H9 (cell line): ENCODE measurements at regions not wholly inside any gene's neighbourhood (a gene's known extent, or its start where the extent isn't known, plus 50 kb on each side); places are given as distances from the start of the nearest gene placed in this dataset.

ENCODE experiments used
- DNase-seq: peaks from one replicate; pipeline ENCODE4 v3.0.0-alpha.2; 2017
- H2AFZ ChIP-seq: one replicate; pipeline ENCODE4 v1.6.1; 2013; ENCODE audit warnings: mild to moderate bottlenecking, low read length, control low read depth, moderate library complexity
- H2AK5ac ChIP-seq: 2 replicates; pipeline ENCODE4 v1.6.1; 2013; ENCODE audit warnings: low read length, control low read depth, mixed read lengths; ENCODE audit not compliant: insufficient read length
- H2BK120ac ChIP-seq: one replicate; pipeline ENCODE4 v1.6.1; 2013; ENCODE audit warnings: low read depth, mild to moderate bottlenecking, low read length, control low read depth, inconsistent platforms; ENCODE audit not compliant: poor library complexity, severe bottlenecking
- H2BK12ac ChIP-seq: 2 replicates; pipeline ENCODE4 v1.6.1; 2013; ENCODE audit warnings: low read length, control low read depth, mixed read lengths, low read depth; ENCODE audit not compliant: insufficient read length
- H2BK15ac ChIP-seq: 2 replicates; pipeline ENCODE4 v1.6.1; 2013; ENCODE audit warnings: low read depth, low read length, control low read depth
- H2BK20ac ChIP-seq: one replicate; pipeline ENCODE4 v1.6.1; 2013; ENCODE audit warnings: low read depth, mild to moderate bottlenecking, low read length, control low read depth, inconsistent platforms; ENCODE audit not compliant: poor library complexity, severe bottlenecking
- H2BK5ac ChIP-seq: 2 replicates; pipeline ENCODE4 v1.6.1; 2013; ENCODE audit warnings: low read length, control low read depth, mixed read lengths; ENCODE audit not compliant: insufficient read length
- H3K14ac ChIP-seq: 2 replicates; pipeline ENCODE4 v1.6.1; 2013; ENCODE audit warnings: low read length, control low read depth; ENCODE audit not compliant: insufficient read depth
- H3K18ac ChIP-seq: 2 replicates; pipeline ENCODE4 v1.6.1; 2013; ENCODE audit warnings: low read depth, mild to moderate bottlenecking, mixed read lengths, low read length, control low read depth; ENCODE audit not compliant: insufficient read length
- H3K23ac ChIP-seq: 2 replicates; pipeline ENCODE4 v1.6.1; 2013; ENCODE audit warnings: low read length, control low read depth, mixed read lengths, low read depth; ENCODE audit not compliant: insufficient read length
- H3K23me2 ChIP-seq: 2 replicates; pipeline ENCODE4 v1.6.1; 2013; ENCODE audit warnings: low read depth, mild to moderate bottlenecking, mixed read lengths, low read length, control low read depth; ENCODE audit not compliant: insufficient read length, poor library complexity, severe bottlenecking
- H3K27ac ChIP-seq: 2 replicates; pipeline ENCODE4 v1.5.1; 2013; ENCODE audit warnings: low read length, control low read depth, mixed read lengths, low read depth; ENCODE audit not compliant: insufficient read length
- H3K27me3 ChIP-seq: 2 replicates; pipeline ENCODE4 v1.6.1; 2013; ENCODE audit warnings: low read length, control low read depth, inconsistent platforms; ENCODE audit not compliant: insufficient read depth
- H3K4ac ChIP-seq: 2 replicates; pipeline ENCODE4 v1.6.1; 2013; ENCODE audit warnings: low read depth, mild to moderate bottlenecking, control low read depth, inconsistent platforms, low read length, moderate library complexity
- H3K4me1 ChIP-seq: 2 replicates; pipeline ENCODE4 v1.6.1; 2013; ENCODE audit warnings: low read length, control low read depth, inconsistent platforms; ENCODE audit not compliant: insufficient read depth
- H3K4me2 ChIP-seq: 2 replicates; pipeline ENCODE4 v1.6.1; 2013; ENCODE audit warnings: low read length, control low read depth, mixed read lengths; ENCODE audit not compliant: insufficient read length, insufficient read depth
- H3K56ac ChIP-seq: 2 replicates; pipeline ENCODE4 v1.6.1; 2013; ENCODE audit warnings: low read depth, mild to moderate bottlenecking, mixed read lengths, low read length, control low read depth; ENCODE audit not compliant: insufficient read length
- H3K79me1 ChIP-seq: 2 replicates; pipeline ENCODE4 v1.6.1; 2013; ENCODE audit warnings: low read depth, mild to moderate bottlenecking, moderate library complexity, low read length, control low read depth, inconsistent platforms; ENCODE audit not compliant: insufficient read depth, poor library complexity, severe bottlenecking
- H3K79me2 ChIP-seq: 2 replicates; pipeline ENCODE4 v1.6.1; 2013; ENCODE audit warnings: low read length, control low read depth, inconsistent platforms; ENCODE audit not compliant: insufficient read depth
- H3K9ac ChIP-seq: 2 replicates; pipeline ENCODE4 v1.6.1; 2013; ENCODE audit warnings: low read length, control low read depth, mixed read lengths; ENCODE audit not compliant: insufficient read length; ENCODE audit errors: extremely low read depth
- H3K9me3 ChIP-seq: one replicate; pipeline ENCODE4 v1.6.1; 2013; ENCODE audit warnings: low read depth, low read length, inconsistent platforms; ENCODE audit not compliant: control insufficient read depth
- H3T11ph ChIP-seq: one replicate; pipeline ENCODE4 v1.6.1; 2013; ENCODE audit warnings: mild to moderate bottlenecking, low read length, control low read depth, inconsistent platforms
- H4K20me1 ChIP-seq: one replicate; pipeline ENCODE4 v1.6.1; 2013; ENCODE audit not compliant: control insufficient read depth, insufficient read length, insufficient read depth
- H4K5ac ChIP-seq: 2 replicates; pipeline ENCODE4 v1.6.1; 2013; ENCODE audit warnings: low read depth, mild to moderate bottlenecking, mixed read lengths, low read length, control low read depth; ENCODE audit not compliant: insufficient read length
- H4K8ac ChIP-seq: replicated peaks from 2 replicates; pipeline ENCODE4 v1.6.1; 2013; ENCODE audit warnings: low read length, control low read depth, mixed read lengths, low read depth; ENCODE audit not compliant: insufficient read length
- H4K91ac ChIP-seq: 2 replicates; pipeline ENCODE4 v1.6.1; 2013; ENCODE audit warnings: low read depth, mild to moderate bottlenecking, moderate library complexity, mixed read lengths, low read length, control low read depth; ENCODE audit not compliant: insufficient read length
- H3K27ac Mint-ChIP-seq, 3 experiments: 2 replicates in 2 of 3; 3 replicates in 1 of 3; pipeline ENCODE4 v1.8.0; 2020 to 2021; ENCODE audit warnings: mixed read lengths in 3 of 3, mild to moderate bottlenecking in 1 of 3, moderate library complexity in 1 of 3
- H3K27me3 Mint-ChIP-seq: 2 replicates; pipeline ENCODE4 v1.8.0; 2021; ENCODE audit warnings: low read depth, mild to moderate bottlenecking, moderate library complexity, mixed read lengths
- H3K36me3 Mint-ChIP-seq, 3 experiments: 2 replicates in 2 of 3; 3 replicates in 1 of 3; pipeline ENCODE4 v1.8.0; 2020 to 2021; ENCODE audit warnings: low read depth in 3 of 3, mixed read lengths in 3 of 3; ENCODE audit not compliant: insufficient read depth in 1 of 3
- H3K4me1 Mint-ChIP-seq, 2 experiments: 2 replicates each; pipeline ENCODE4 v1.8.0; 2020; ENCODE audit warnings: mixed read lengths in 2 of 2
- H3K4me3 Mint-ChIP-seq, 2 experiments: 2 replicates in 1 of 2; 3 replicates in 1 of 2; pipeline ENCODE4 v1.8.0; 2020 to 2021; ENCODE audit warnings: mild to moderate bottlenecking in 2 of 2, mixed read lengths in 2 of 2, moderate library complexity in 1 of 2
- H3K9me3 Mint-ChIP-seq, 2 experiments: 2 replicates in 1 of 2; 3 replicates in 1 of 2; pipeline ENCODE4 v1.8.0; 2020; ENCODE audit warnings: mild to moderate bottlenecking in 2 of 2, mixed read lengths in 2 of 2, moderate library complexity in 1 of 2
- WGBS: extraction: QIAGEN DNeasy Blood & Tissue Kit; methylation state at CpG from one replicate; pipeline ENCODE4 v1.1.7; 2013; ENCODE audit warnings: missing lambda C conversion rate, low lambda C conversion rate, mixed read lengths; ENCODE audit not compliant: insufficient read length; ENCODE audit errors: extremely low coverage; 5-methylcytosine and 5-hydroxymethylcytosine counted together
- TF ChIP-seq, protein P1 (sequence below): fragments of 200-600 bp; sonication (generic); conservative IDR thresholded peaks from 3 replicates; pipeline ENCODE4 v1.8.0; 2021; ENCODE audit warnings: antibody characterized with exemption, mild to moderate bottlenecking

DNA sequence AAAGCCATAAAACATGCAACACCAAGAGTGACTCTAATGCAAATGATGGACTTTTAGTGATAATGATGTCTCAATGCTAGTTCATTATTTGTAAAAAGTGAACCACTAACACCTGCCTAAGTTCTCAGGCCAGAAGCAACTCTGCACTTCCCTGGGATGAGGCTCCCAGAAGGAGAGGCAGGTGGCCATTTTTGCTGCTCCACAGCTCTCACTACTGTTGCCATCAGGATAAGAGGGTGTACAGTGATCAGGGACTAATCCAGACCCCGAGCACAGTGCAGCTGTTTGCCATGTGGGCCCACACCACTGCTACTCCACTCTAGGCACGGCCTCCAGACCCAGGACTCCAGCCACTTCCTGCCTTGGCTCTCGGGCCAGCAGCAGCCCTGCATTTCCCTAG, 828.3 kb upstream of the MIR17HG start:
- Histone ChIP-seq H3K23ac (no peak overlapping the region), H2AFZ (no peak overlapping the region), H3K27ac (no peak overlapping the region), H3K79me2 (no peaks in the 10 kb centered on the region), H3K79me1 (no peaks in the 10 kb centered on the region), H2AK5ac (no peak overlapping the region), H3K23me2 (no peaks in the 10 kb centered on the region), H2BK15ac (no peak overlapping the region), H2BK20ac (no peak overlapping the region), H2BK120ac (no peak overlapping the region), H3T11ph (no peak overlapping the region), H3K4me2 (no peak overlapping the region), H3K9ac (no peak overlapping the region), H3K18ac (no peak overlapping the region), H3K4me1 (no peaks in the 10 kb centered on the region), H3K14ac (no peak overlapping the region), H4K8ac (no peak overlapping the region), H2BK12ac (no peak overlapping the region), H3K27me3 (no peaks in the 10 kb centered on the region), H3K4ac (no peak overlapping the region), H4K5ac (no peak overlapping the region), H3K9me3 (no peaks in the 10 kb centered on the region), H2BK5ac (no peak overlapping the region), H3K56ac (no peak overlapping the region), H4K20me1 (no peaks in the 10 kb centered on the region), H4K91ac (no peak overlapping the region)
- H3K27ac Mint-ChIP-seq, result no peak overlapping the region
- WGBS, result no CpG with 5 or more reads among the region's 3 CpGs
- no peak overlapping the region for H3K4me3 Mint-ChIP-seq
- peaks cover 0 to 7% (median 1%) of the 10 kb centered on the region in 3 experiments; a peak in 4 of 7 replicates for H3K36me3 Mint-ChIP-seq
- no peaks in the 10 kb centered on the region for H3K27me3 Mint-ChIP-seq
- TF ChIP-seq, protein P1, sequence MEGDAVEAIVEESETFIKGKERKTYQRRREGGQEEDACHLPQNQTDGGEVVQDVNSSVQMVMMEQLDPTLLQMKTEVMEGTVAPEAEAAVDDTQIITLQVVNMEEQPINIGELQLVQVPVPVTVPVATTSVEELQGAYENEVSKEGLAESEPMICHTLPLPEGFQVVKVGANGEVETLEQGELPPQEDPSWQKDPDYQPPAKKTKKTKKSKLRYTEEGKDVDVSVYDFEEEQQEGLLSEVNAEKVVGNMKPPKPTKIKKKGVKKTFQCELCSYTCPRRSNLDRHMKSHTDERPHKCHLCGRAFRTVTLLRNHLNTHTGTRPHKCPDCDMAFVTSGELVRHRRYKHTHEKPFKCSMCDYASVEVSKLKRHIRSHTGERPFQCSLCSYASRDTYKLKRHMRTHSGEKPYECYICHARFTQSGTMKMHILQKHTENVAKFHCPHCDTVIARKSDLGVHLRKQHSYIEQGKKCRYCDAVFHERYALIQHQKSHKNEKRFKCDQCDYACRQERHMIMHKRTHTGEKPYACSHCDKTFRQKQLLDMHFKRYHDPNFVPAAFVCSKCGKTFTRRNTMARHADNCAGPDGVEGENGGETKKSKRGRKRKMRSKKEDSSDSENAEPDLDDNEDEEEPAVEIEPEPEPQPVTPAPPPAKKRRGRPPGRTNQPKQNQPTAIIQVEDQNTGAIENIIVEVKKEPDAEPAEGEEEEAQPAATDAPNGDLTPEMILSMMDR, result no peak
- no peak for DNase-seq
- no peaks in the 10 kb centered on the region for H3K4me1 Mint-ChIP-seq
- peaks cover 9 to 13% of the 10 kb centered on the region in 2 experiments; a peak in 4 of 5 replicates for H3K9me3 Mint-ChIP-seq
